Colonic mucosa (tissue), 4 donors: ENCODE measurements at regions not wholly inside any gene's neighbourhood (a gene's known extent, or its start where the extent isn't known, plus 50 kb on each side); places are given as distances from the start of the nearest gene placed in this dataset.

Experiments used
- DNase-seq: peaks from one replicate; pipeline ENCODE4 v3.0.0-alpha.2; 2020
- H3K27ac ChIP-seq: fragments of 200-600 bp; one replicate; pipeline ENCODE4 v1.8.0; 2021
- H3K27me3 ChIP-seq: fragments of 200-600 bp; one replicate; pipeline ENCODE4 v1.8.0; 2021
- H3K36me3 ChIP-seq: fragments of 200-600 bp; one replicate; pipeline ENCODE4 v1.8.0; 2021
- H3K4me1 ChIP-seq: fragments of 200-600 bp; one replicate; pipeline ENCODE4 v1.8.0; 2021; ENCODE audit warnings: mild to moderate bottlenecking
- H3K4me3 ChIP-seq: fragments of 200-600 bp; one replicate; pipeline ENCODE4 v1.8.0; 2021
- H3K9ac ChIP-seq, 2 donors: one replicate each; pipeline ENCODE4 v1.7.0; 2013; ENCODE audit warnings: control low read depth in 2 of 2, low read depth in 2 of 2, low read length in 2 of 2
- H3K9me3 ChIP-seq: fragments of 200-600 bp; one replicate; pipeline ENCODE4 v1.8.0; 2021
- CTCF ChIP-seq: fragments of 200-600 bp; IDR thresholded peaks from one replicate; pipeline ENCODE4 v1.8.0; 2022; ENCODE audit warnings: antibody characterized with exemption, mild to moderate bottlenecking
- intact Hi-C: fragments of 100-400 bp; cut with DNase I; formaldehyde crosslinking; loops from one replicate; pipeline ENCODE4 v1.14.1; 2022
- donor health status: healthy.
- donor health status: DM: no; HTN: no; CAD: no.
- donor health status: DM: no; HTN: no; CAD: no.

GRCh38 chr2:349390-349789 lies 61.5 kb upstream of the ALKAL2 start:
- H3K9ac ChIP-seq = no peak overlapping the region
- no peak for TF ChIP-seq CTCF
- H3K27me3 ChIP-seq = no peaks in the 10 kb centered on the region
- no peak overlapping the region for H3K27ac ChIP-seq
- H3K4me1 ChIP-seq = no peaks in the 10 kb centered on the region
- intact Hi-C loops = no loop called here
- DNase-seq = no peak
- H3K4me3 ChIP-seq = no peak overlapping the region
- no peaks in the 10 kb centered on the region for H3K36me3 ChIP-seq
- no peaks in the 10 kb centered on the region for H3K9me3 ChIP-seq

GRCh38 chr2:348361-348916 lies 60.5 kb upstream of the ALKAL2 start:
- DNase-seq = no peak
- no peak for TF ChIP-seq CTCF
- no peaks in the 10 kb centered on the region for H3K4me1 ChIP-seq
- H3K27me3 ChIP-seq = no peaks in the 10 kb centered on the region
- H3K36me3 ChIP-seq = no peaks in the 10 kb centered on the region
- no peak overlapping the region for H3K9ac ChIP-seq
- H3K4me3 ChIP-seq = no peak overlapping the region
- no peaks in the 10 kb centered on the region for H3K9me3 ChIP-seq
- no peak overlapping the region for H3K27ac ChIP-seq
- intact Hi-C loops = no loop called here

- H3K36me3 ChIP-seq = no peaks in the 10 kb centered on the region
- DNase-seq = no peak
- H3K27me3 ChIP-seq = no peaks in the 10 kb centered on the region
- H3K9me3 ChIP-seq = no peaks in the 10 kb centered on the region
- intact Hi-C loops = no loop called here
- no peaks in the 10 kb centered on the region for H3K4me1 ChIP-seq
- H3K4me3 ChIP-seq = no peak overlapping the region
- no peak overlapping the region for H3K27ac ChIP-seq
- no peak for TF ChIP-seq CTCF
- no peak overlapping the region for H3K9ac ChIP-seq
Observed at GRCh38 chr2:344811-345210, 56.9 kb upstream of the ALKAL2 start.

DNA sequence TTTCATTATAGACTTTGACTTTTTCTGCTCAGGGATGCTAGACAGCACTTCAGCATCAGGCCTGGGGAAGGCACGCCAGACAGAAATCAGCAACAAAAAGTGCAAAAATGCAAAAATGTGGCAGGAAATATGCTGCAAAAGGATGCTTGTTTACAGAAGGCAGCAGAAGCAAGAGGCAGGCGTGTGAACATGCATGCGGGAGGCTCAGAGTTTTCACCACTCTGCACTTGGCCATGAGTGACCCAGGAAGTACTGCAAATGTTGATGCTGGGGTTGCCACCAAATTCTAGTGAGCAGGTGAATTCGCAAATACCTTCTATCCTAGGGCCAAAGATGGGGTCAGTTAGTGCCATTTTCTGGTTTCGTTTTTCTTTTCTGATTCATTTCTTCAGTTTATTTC lies 55.5 kb upstream of the ALKAL2 start:
- no peaks in the 10 kb centered on the region for H3K4me1 ChIP-seq
- intact Hi-C loops = no loop called here
- H3K4me3 ChIP-seq = no peak overlapping the region
- H3K9me3 ChIP-seq = no peaks in the 10 kb centered on the region
- TF ChIP-seq CTCF = no peak
- H3K27ac ChIP-seq = no peak overlapping the region
- DNase-seq = no peak
- H3K36me3 ChIP-seq = no peaks in the 10 kb centered on the region
- no peak overlapping the region for H3K9ac ChIP-seq
- H3K27me3 ChIP-seq = no peaks in the 10 kb centered on the region

- DNase-seq = no peak
- H3K4me3 ChIP-seq = no peak overlapping the region
Observed at GRCh38 chr2:341912-342311, 54.0 kb upstream of the ALKAL2 start.

More at GRCh38 chr2:341912-342311, 54.0 kb upstream of the ALKAL2 start:
- no peak overlapping the region for H3K9ac ChIP-seq
- no peak for TF ChIP-seq CTCF
- no peaks in the 10 kb centered on the region for H3K9me3 ChIP-seq
- H3K27me3 ChIP-seq = no peaks in the 10 kb centered on the region
- no peak overlapping the region for H3K27ac ChIP-seq
- intact Hi-C loops = no loop called here
- H3K4me1 ChIP-seq = no peaks in the 10 kb centered on the region
- H3K36me3 ChIP-seq = no peaks in the 10 kb centered on the region
